SJCRH30 (cell line): ENCODE measurements at regions not wholly inside any gene's neighbourhood (a gene's known extent, or its start where the extent isn't known, plus 50 kb on each side); places are given as distances from the start of the nearest gene placed in this dataset.

Experiments used
- DNase-seq, 2 experiments: peaks; one replicate each; pipeline ENCODE4 v3.0.0-alpha.2; 2015 to 2020
- H3K27ac ChIP-seq: fragments of 250-450 bp; sonication (Bioruptor Pico); 2 replicates; pipeline ENCODE4 v1.5.1; 2020; ENCODE audit warnings: mild to moderate bottlenecking, moderate library complexity
- H3K27me3 ChIP-seq: fragments of 250-450 bp; sonication (Bioruptor Pico); 2 replicates; pipeline ENCODE4 v1.5.1; 2020; ENCODE audit warnings: mild to moderate bottlenecking, moderate library complexity
- H3K36me3 ChIP-seq: fragments of 250-450 bp; sonication (Bioruptor Pico); 2 replicates; pipeline ENCODE4 v1.5.1; 2020; ENCODE audit warnings: mild to moderate bottlenecking, moderate library complexity
- H3K4me1 ChIP-seq: fragments of 250-450 bp; sonication (Bioruptor Pico); 2 replicates; pipeline ENCODE4 v1.5.1; 2020; ENCODE audit warnings: mild to moderate bottlenecking, moderate library complexity
- H3K4me3 ChIP-seq: fragments of 250-450 bp; sonication (Bioruptor Pico); 2 replicates; pipeline ENCODE4 v1.5.1; 2020; ENCODE audit warnings: mild to moderate bottlenecking, moderate library complexity
- H3K9me3 ChIP-seq: fragments of 250-450 bp; sonication (Bioruptor Pico); replicated peaks from 2 replicates; pipeline ENCODE4 v1.5.1; 2020; ENCODE audit warnings: mild to moderate bottlenecking, moderate library complexity

- Histone ChIP-seq H3K9me3 (no peaks in the 10 kb centered on the region), H3K4me1 (no peaks in the 10 kb centered on the region), H3K27me3 (no peaks in the 10 kb centered on the region), H3K27ac (no peak overlapping the region), H3K36me3 (no peaks in the 10 kb centered on the region), H3K4me3 (no peak overlapping the region)
- no peak for DNase-seq
Measured at GRCh38 chr16:51401673-51402072, 250.6 kb upstream of the SALL1 start.

GRCh38 chr16:51399908-51400670, 249.0 kb upstream of the SALL1 start:
- no peaks in the 10 kb centered on the region for H3K36me3 ChIP-seq
- H3K4me3 ChIP-seq = no peak overlapping the region
- no peaks in the 10 kb centered on the region for H3K9me3 ChIP-seq

GRCh38 chr16:51394421-51394820, 243.4 kb upstream of the SALL1 start:
- Histone ChIP-seq H3K9me3 (no peaks in the 10 kb centered on the region), H3K4me1 (no peaks in the 10 kb centered on the region), H3K36me3 (no peaks in the 10 kb centered on the region), H3K27ac (no peak overlapping the region), H3K27me3 (peaks cover 5% of the 10 kb centered on the region), H3K4me3 (no peak overlapping the region)
- no peak for DNase-seq

More at GRCh38 chr16:51399908-51400670, 249.0 kb upstream of the SALL1 start:
- no peak for DNase-seq
- Histone ChIP-seq H3K27ac (no peak overlapping the region), H3K27me3 (no peaks in the 10 kb centered on the region), H3K4me1 (no peaks in the 10 kb centered on the region)

- no peak for DNase-seq
- Histone ChIP-seq H3K27me3 (peaks cover 5% of the 10 kb centered on the region), H3K4me3 (no peak overlapping the region), H3K9me3 (no peaks in the 10 kb centered on the region), H3K36me3 (no peaks in the 10 kb centered on the region), H3K27ac (no peak overlapping the region), H3K4me1 (no peaks in the 10 kb centered on the region)
Measured at GRCh38 chr16:51393381-51394005, 242.4 kb upstream of the SALL1 start.

- Histone ChIP-seq H3K4me1 (no peaks in the 10 kb centered on the region), H3K4me3 (no peak overlapping the region), H3K27me3 (peaks cover 5% of the 10 kb centered on the region), H3K27ac (no peak overlapping the region), H3K9me3 (no peaks in the 10 kb centered on the region), H3K36me3 (no peaks in the 10 kb centered on the region)
- DNase-seq = no peak
Measured at GRCh38 chr16:51392521-51393187, 241.6 kb upstream of the SALL1 start.

- H3K27me3 ChIP-seq = peaks cover 5% of the 10 kb centered on the region
- no peaks in the 10 kb centered on the region for H3K36me3 ChIP-seq
- no peaks in the 10 kb centered on the region for H3K4me1 ChIP-seq
- no peak overlapping the region for H3K4me3 ChIP-seq
- no peaks in the 10 kb centered on the region for H3K9me3 ChIP-seq
- no peak overlapping the region for H3K27ac ChIP-seq
- no peak for DNase-seq
Measured at GRCh38 chr16:51391798-51392511, 240.9 kb upstream of the SALL1 start.

GRCh38 chr16:51390877-51391276, 239.8 kb upstream of the SALL1 start:
- Histone ChIP-seq H3K36me3 (no peaks in the 10 kb centered on the region), H3K9me3 (no peaks in the 10 kb centered on the region), H3K4me1 (no peaks in the 10 kb centered on the region), H3K27me3 (peaks cover 5% of the 10 kb centered on the region), H3K27ac (no peak overlapping the region), H3K4me3 (no peak overlapping the region)
- no peak for DNase-seq

- no peaks in the 10 kb centered on the region for H3K4me1 ChIP-seq
- no peak overlapping the region for H3K27ac ChIP-seq
- no peaks in the 10 kb centered on the region for H3K36me3 ChIP-seq
- H3K9me3 ChIP-seq = no peaks in the 10 kb centered on the region
- no peak for DNase-seq
- H3K4me3 ChIP-seq = no peak overlapping the region
- H3K27me3 ChIP-seq = peaks cover 5% of the 10 kb centered on the region
Measured at GRCh38 chr16:51389881-51390280, 238.8 kb upstream of the SALL1 start.

GRCh38 chr16:51388516-51388951, 237.5 kb upstream of the SALL1 start:
- Histone ChIP-seq H3K27me3 (peaks cover 5% of the 10 kb centered on the region), H3K4me1 (no peaks in the 10 kb centered on the region), H3K4me3 (no peak overlapping the region), H3K27ac (no peak overlapping the region), H3K36me3 (no peaks in the 10 kb centered on the region), H3K9me3 (no peaks in the 10 kb centered on the region)
- DNase-seq = no peak

GRCh38 chr16:51383909-51384308, 232.8 kb upstream of the SALL1 start:
- Histone ChIP-seq H3K4me1 (no peaks in the 10 kb centered on the region), H3K27me3 (no peaks in the 10 kb centered on the region), H3K27ac (no peak overlapping the region), H3K9me3 (no peaks in the 10 kb centered on the region), H3K36me3 (no peaks in the 10 kb centered on the region), H3K4me3 (no peak overlapping the region)
- no peak for DNase-seq

GRCh38 chr16:51382940-51383339, 231.9 kb upstream of the SALL1 start:
- H3K27ac ChIP-seq = no peak overlapping the region
- no peaks in the 10 kb centered on the region for H3K9me3 ChIP-seq
- no peaks in the 10 kb centered on the region for H3K27me3 ChIP-seq
- no peaks in the 10 kb centered on the region for H3K36me3 ChIP-seq
- no peak overlapping the region for H3K4me3 ChIP-seq
- no peaks in the 10 kb centered on the region for H3K4me1 ChIP-seq
- DNase-seq = no peak

- Histone ChIP-seq H3K4me3 (no peak overlapping the region), H3K36me3 (no peaks in the 10 kb centered on the region), H3K27ac (no peak overlapping the region), H3K9me3 (no peaks in the 10 kb centered on the region), H3K4me1 (no peaks in the 10 kb centered on the region), H3K27me3 (no peaks in the 10 kb centered on the region)
- no peak for DNase-seq
Measured at GRCh38 chr16:51382211-51382610, 231.1 kb upstream of the SALL1 start.

GRCh38 chr16:51376080-51376479, 225.0 kb upstream of the SALL1 start:
- Histone ChIP-seq H3K4me3 (no peak overlapping the region), H3K27me3 (no peaks in the 10 kb centered on the region), H3K9me3 (no peaks in the 10 kb centered on the region), H3K27ac (no peak overlapping the region), H3K4me1 (no peaks in the 10 kb centered on the region), H3K36me3 (no peaks in the 10 kb centered on the region)
- peak in 1 of 2 experiments; percentile 12 for DNase-seq

- no peaks in the 10 kb centered on the region for H3K9me3 ChIP-seq
- H3K4me1 ChIP-seq = no peaks in the 10 kb centered on the region
- H3K4me3 ChIP-seq = no peak overlapping the region
- no peaks in the 10 kb centered on the region for H3K36me3 ChIP-seq
- H3K27me3 ChIP-seq = no peaks in the 10 kb centered on the region
- H3K27ac ChIP-seq = no peak overlapping the region
- no peak for DNase-seq
Measured at GRCh38 chr16:51374790-51375189, 223.7 kb upstream of the SALL1 start.

GRCh38 chr16:51374346-51374745, 223.3 kb upstream of the SALL1 start:
- H3K36me3 ChIP-seq = no peaks in the 10 kb centered on the region
- no peak overlapping the region for H3K27ac ChIP-seq
- H3K4me1 ChIP-seq = no peaks in the 10 kb centered on the region
- H3K9me3 ChIP-seq = no peaks in the 10 kb centered on the region
- DNase-seq = no peak
- no peak overlapping the region for H3K4me3 ChIP-seq
- H3K27me3 ChIP-seq = no peaks in the 10 kb centered on the region
